B cell (primary cell): ENCODE measurements at regions not wholly inside any gene's neighbourhood (a gene's known extent, or its start where the extent isn't known, plus 50 kb on each side); places are given as distances from the start of the nearest gene placed in this dataset.

Experiments used
- ATAC-seq: fragments of 200-7000 bp; cut with Tn5 transposase; one replicate; pipeline ENCODE4 v1.10.0; 2021; ENCODE audit warnings: low read depth, mild to moderate bottlenecking, moderate number of reproducible peaks, moderate library complexity
- CTCF ChIA-PET: fragments of 350-600 bp; sonication (Branson Sonifier 250); formaldehyde crosslinking; loops from one replicate; lab custom pipeline; 2021; ENCODE audit warnings: antibody characterized with exemption, inconsistent platforms; lab: Charles Lee
- POLR2A ChIA-PET: fragments of 350-600 bp; sonication (Branson Sonifier 250); formaldehyde crosslinking; loops from one replicate; lab custom pipeline; 2021; ENCODE audit warnings: antibody characterized with exemption; lab: Charles Lee
- DNase-seq: peaks from one replicate; pipeline ENCODE4 v3.0.0; 2013
- H2AFZ ChIP-seq: 2 replicates; pipeline ENCODE4 v1.6.1; 2012; ENCODE audit warnings: mild to moderate bottlenecking, low read depth, low read length; ENCODE audit not compliant: insufficient read depth, poor library complexity, severe bottlenecking
- H3K27ac ChIP-seq, 2 donors: 1 replicate in 1 of 2; 2 replicates in 1 of 2; pipeline ENCODE4 v1.5.1; 2012 to 2013; ENCODE audit warnings: low read length in 2 of 2, mild to moderate bottlenecking in 2 of 2, moderate library complexity in 1 of 2
- H3K27me3 ChIP-seq, 4 experiments: fragments of 200-600 bp in 1 of 4; sonication (generic) in 1 of 4; replicated peaks in 1 of 4; 1 replicate in 2 of 4; 2 replicates in 2 of 4; pipeline versions ENCODE4 v1.6.1 to v1.7.0; 2013 to 2016; ENCODE audit warnings: low read length in 3 of 4, mild to moderate bottlenecking in 2 of 4, mixed read lengths in 1 of 4, moderate library complexity in 1 of 4; ENCODE audit not compliant: insufficient read depth in 4 of 4, control insufficient read depth in 3 of 4; ENCODE audit errors: control extremely low read depth in 1 of 4
- H3K36me3 ChIP-seq, 2 experiments: replicated peaks in 1 of 2; 1 replicate in 1 of 2; 2 replicates in 1 of 2; pipeline versions ENCODE4 v1.6.1 to v1.7.1; 2013; ENCODE audit warnings: low read length in 1 of 2; ENCODE audit not compliant: insufficient read depth in 2 of 2, control insufficient read depth in 1 of 2; ENCODE audit errors: control extremely low read depth in 1 of 2, extremely low read depth in 1 of 2
- H3K4me1 ChIP-seq, 2 donors: fragments of 200-600 bp in 1 of 2; sonication (generic) in 1 of 2; 1 replicate in 1 of 2; 2 replicates in 1 of 2; pipeline versions ENCODE4 v1.5.1 to v1.6.1; 2013 to 2017; ENCODE audit warnings: low read length in 2 of 2; ENCODE audit not compliant: control insufficient read depth in 2 of 2, insufficient read depth in 2 of 2
- H3K4me2 ChIP-seq: replicated peaks from 2 replicates; pipeline ENCODE3; 2012; ENCODE audit warnings: mild to moderate bottlenecking, low read depth, low read length; ENCODE audit not compliant: poor library complexity, severe bottlenecking
- H3K4me3 ChIP-seq, 5 experiments: fragments of 200-600 bp in 1 of 5; sonication (generic) in 1 of 5; 1 replicate in 3 of 5; 2 replicates in 2 of 5; pipeline versions ENCODE4 v1.5.1 to v1.7.0; 2011 to 2016; ENCODE audit warnings: low read length in 4 of 5, mild to moderate bottlenecking in 4 of 5, low read depth in 2 of 5, control low read depth in 1 of 5, moderate library complexity in 1 of 5; ENCODE audit not compliant: insufficient read depth in 1 of 5; ENCODE audit errors: control extremely low read depth in 1 of 5, extremely low read depth in 1 of 5
- H3K79me2 ChIP-seq: fragments of 200-600 bp; sonication (generic); one replicate; pipeline ENCODE4 v1.6.0; 2016; ENCODE audit warnings: low read length; ENCODE audit not compliant: control insufficient read depth, insufficient read depth
- H3K9ac ChIP-seq: fragments of 200-600 bp; sonication (generic); 2 replicates; pipeline ENCODE4 v1.6.1; 2017; ENCODE audit warnings: mild to moderate bottlenecking, low read length, moderate library complexity
- H3K9me3 ChIP-seq, 3 donors: one replicate each; pipeline versions ENCODE4 v1.6.1 to v1.7.1; 2013; ENCODE audit warnings: low read length in 2 of 3; ENCODE audit not compliant: control insufficient read depth in 2 of 3, insufficient read depth in 1 of 3; ENCODE audit errors: control extremely low read depth in 1 of 3
- H4K20me1 ChIP-seq: 2 replicates; pipeline ENCODE4 v1.6.0; 2012; ENCODE audit warnings: mild to moderate bottlenecking, low read length; ENCODE audit not compliant: insufficient read depth, control insufficient read depth, poor library complexity, severe bottlenecking
- H3K27ac Mint-ChIP-seq: one replicate; pipeline ENCODE4 v1.8.0; 2021; ENCODE audit warnings: mixed read lengths
- H3K27me3 Mint-ChIP-seq: one replicate; pipeline ENCODE4 v1.8.0; 2021; ENCODE audit warnings: mixed read lengths
- H3K4me1 Mint-ChIP-seq: one replicate; pipeline ENCODE4 v1.8.0; 2021; ENCODE audit warnings: mixed read lengths
- H3K4me3 Mint-ChIP-seq: one replicate; pipeline ENCODE4 v1.8.0; 2021; ENCODE audit warnings: mixed read lengths
- H3K9me3 Mint-ChIP-seq: one replicate; pipeline ENCODE4 v1.8.0; 2022; ENCODE audit warnings: mixed read lengths; ENCODE audit not compliant: insufficient read depth
- CTCF ChIP-seq: fragments of 200-600 bp; IDR thresholded peaks from one replicate; pipeline ENCODE4 v1.8.0; 2022; ENCODE audit warnings: antibody characterized with exemption, mild to moderate bottlenecking
- EZH2 ChIP-seq: IDR thresholded peaks from 2 replicates; pipeline ENCODE4 v1.6.1; 2012; ENCODE audit warnings: borderline replicate concordance, low read depth, mild to moderate bottlenecking, moderate library complexity, low read length; ENCODE audit not compliant: insufficient read depth, poor library complexity, severe bottlenecking
- WGBS: methylation state at CpG from one replicate; pipeline ENCODE4 v1.1.5; 2013; ENCODE audit warnings: missing lambda C conversion rate; ENCODE audit not compliant: insufficient coverage; 5-methylcytosine and 5-hydroxymethylcytosine counted together
- intact Hi-C: fragments of 100-400 bp; cut with micrococcal nuclease; formaldehyde crosslinking; loops from one replicate; pipeline ENCODE4 v1.10.0; 2022

GRCh38 chr20:52008874-52009273, 182.7 kb downstream of the ZFP64 start:
- H3K4me1 ChIP-seq: no peaks in the 10 kb centered on the region
- no peak overlapping the region for H3K4me3 ChIP-seq
- H3K4me2 ChIP-seq: no peak overlapping the region
- H4K20me1 ChIP-seq: no peaks in the 10 kb centered on the region
- TF ChIP-seq CTCF (no peak), EZH2 (no peak)
- H3K27ac Mint-ChIP-seq: no peak overlapping the region
- H3K27me3 Mint-ChIP-seq: peaks cover 12% of the 10 kb centered on the region
- H3K9me3 ChIP-seq: peaks cover 0 to 9% (median 9%) of the 10 kb centered on the region in 3 donors
- no peaks in the 10 kb centered on the region for H3K27me3 ChIP-seq
- ChIA-PET POLR2A (no interaction called here), CTCF (no interaction called here)
- WGBS: 100% methylated on average over 1 of the region's 6 CpGs
- H3K9ac ChIP-seq: no peak overlapping the region
- H3K79me2 ChIP-seq: no peaks in the 10 kb centered on the region
- DNase-seq (no peak), ATAC-seq (no peak)
- no peaks in the 10 kb centered on the region for H3K36me3 ChIP-seq
- H3K27ac ChIP-seq: no peak overlapping the region
- no peaks in the 10 kb centered on the region for H3K4me1 Mint-ChIP-seq
- H3K9me3 Mint-ChIP-seq: peaks cover 2% of the 10 kb centered on the region
- H3K4me3 Mint-ChIP-seq: no peak overlapping the region
- no peak overlapping the region for H2AFZ ChIP-seq
- intact Hi-C loops: no loop called here

GRCh38 chr20:52004715-52005114, 186.9 kb downstream of the ZFP64 start:
- CTCF ChIA-PET: no interaction called here
- H3K27ac Mint-ChIP-seq: no peak overlapping the region
- no peak overlapping the region for H3K4me3 Mint-ChIP-seq
- DNase-seq (no peak), ATAC-seq (no peak)
- H3K9me3 ChIP-seq: no peaks in the 10 kb centered on the region
- H3K36me3 ChIP-seq: no peaks in the 10 kb centered on the region
- H3K4me1 Mint-ChIP-seq: no peaks in the 10 kb centered on the region
- no peak overlapping the region for H3K27ac ChIP-seq
- POLR2A ChIA-PET: no interaction called here
- TF ChIP-seq CTCF (no peak), EZH2 (no peak)
- H3K9ac ChIP-seq: no peak overlapping the region
- peaks cover 21% of the 10 kb centered on the region for H3K27me3 Mint-ChIP-seq
- H3K4me3 ChIP-seq: no peak overlapping the region
- H3K4me1 ChIP-seq: no peaks in the 10 kb centered on the region
- H3K79me2 ChIP-seq: no peaks in the 10 kb centered on the region
- no peaks in the 10 kb centered on the region for H3K27me3 ChIP-seq
- 50% methylated on average over 2 of the region's 3 CpGs for WGBS
- no peaks in the 10 kb centered on the region for H4K20me1 ChIP-seq
- intact Hi-C loops: no loop called here
- no peaks in the 10 kb centered on the region for H3K9me3 Mint-ChIP-seq
- no peak overlapping the region for H3K4me2 ChIP-seq
- H2AFZ ChIP-seq: no peak overlapping the region
